ENCODE measurements at regions not wholly inside any gene's neighbourhood (a gene's known extent, or its start where the extent isn't known, plus 50 kb on each side); places are given as distances from the start of the nearest gene placed in this dataset.

DNA sequence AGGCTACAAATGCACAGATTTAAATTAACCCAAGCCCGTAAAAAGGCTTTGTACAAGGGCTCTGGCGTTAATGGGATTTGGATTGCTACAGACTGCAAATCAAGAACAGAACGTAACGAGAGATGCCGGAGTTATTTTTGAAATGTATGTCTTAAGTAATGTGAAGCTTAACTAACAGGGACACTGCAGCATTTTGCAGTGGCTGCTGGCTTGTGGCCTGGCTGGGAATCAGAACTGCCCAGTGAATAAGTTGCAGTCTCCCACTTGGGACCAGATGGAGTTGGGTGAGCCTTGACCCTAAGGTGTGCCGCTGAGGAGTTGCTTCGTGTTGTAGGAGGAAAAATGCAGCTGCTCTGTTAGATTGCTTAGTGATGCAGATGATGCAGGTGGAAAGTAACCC is 318.4 kb downstream of the DHX15 start (continued):
- TF ChIP-seq RAD21 (IDR thresholded peaks at IDR 0.05 in 1 of 2, conservative IDR thresholded peaks at IDR 0.05 in 1 of 2; ENCODE audit: low read depth in 2 of 2, low read length in 2 of 2) (no peak), RNF2 (IDR thresholded peaks at IDR 0.05; ENCODE audit: borderline replicate concordance, low read depth, low read length, missing control alignments, poor library complexity, severe bottlenecking) (no peak)
- TF ChIP-seq, protein P1, sequence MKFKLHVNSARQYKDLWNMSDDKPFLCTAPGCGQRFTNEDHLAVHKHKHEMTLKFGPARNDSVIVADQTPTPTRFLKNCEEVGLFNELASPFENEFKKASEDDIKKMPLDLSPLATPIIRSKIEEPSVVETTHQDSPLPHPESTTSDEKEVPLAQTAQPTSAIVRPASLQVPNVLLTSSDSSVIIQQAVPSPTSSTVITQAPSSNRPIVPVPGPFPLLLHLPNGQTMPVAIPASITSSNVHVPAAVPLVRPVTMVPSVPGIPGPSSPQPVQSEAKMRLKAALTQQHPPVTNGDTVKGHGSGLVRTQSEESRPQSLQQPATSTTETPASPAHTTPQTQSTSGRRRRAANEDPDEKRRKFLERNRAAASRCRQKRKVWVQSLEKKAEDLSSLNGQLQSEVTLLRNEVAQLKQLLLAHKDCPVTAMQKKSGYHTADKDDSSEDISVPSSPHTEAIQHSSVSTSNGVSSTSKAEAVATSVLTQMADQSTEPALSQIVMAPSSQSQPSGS (IDR thresholded peaks at IDR 0.05; ENCODE audit: low read length): no peak
